ENCODE measurements at regions not wholly inside any gene's neighbourhood (a gene's known extent, or its start where the extent isn't known, plus 50 kb on each side); places are given as distances from the start of the nearest gene placed in this dataset.

DNA sequence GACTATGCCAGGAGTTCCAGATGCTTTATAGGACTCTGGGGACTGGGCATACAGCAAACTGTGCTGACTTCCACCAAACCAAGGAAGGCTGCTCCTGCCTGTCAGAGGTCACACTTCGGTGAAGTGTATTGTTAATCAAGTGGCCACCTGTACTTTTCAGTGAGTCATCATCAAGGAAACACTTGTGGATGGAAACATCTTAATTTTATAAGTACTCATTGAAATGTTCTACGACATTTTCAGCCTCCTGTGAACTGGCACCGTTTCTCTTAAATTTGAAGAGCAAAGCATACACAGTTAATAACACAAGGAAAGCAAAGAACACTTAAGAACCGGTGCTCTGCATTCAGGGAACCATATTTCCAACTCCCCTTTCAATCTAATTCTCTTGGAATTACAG is 801.7 kb upstream of the DPPA4 start:
- TF ChIP-seq, protein P1, sequence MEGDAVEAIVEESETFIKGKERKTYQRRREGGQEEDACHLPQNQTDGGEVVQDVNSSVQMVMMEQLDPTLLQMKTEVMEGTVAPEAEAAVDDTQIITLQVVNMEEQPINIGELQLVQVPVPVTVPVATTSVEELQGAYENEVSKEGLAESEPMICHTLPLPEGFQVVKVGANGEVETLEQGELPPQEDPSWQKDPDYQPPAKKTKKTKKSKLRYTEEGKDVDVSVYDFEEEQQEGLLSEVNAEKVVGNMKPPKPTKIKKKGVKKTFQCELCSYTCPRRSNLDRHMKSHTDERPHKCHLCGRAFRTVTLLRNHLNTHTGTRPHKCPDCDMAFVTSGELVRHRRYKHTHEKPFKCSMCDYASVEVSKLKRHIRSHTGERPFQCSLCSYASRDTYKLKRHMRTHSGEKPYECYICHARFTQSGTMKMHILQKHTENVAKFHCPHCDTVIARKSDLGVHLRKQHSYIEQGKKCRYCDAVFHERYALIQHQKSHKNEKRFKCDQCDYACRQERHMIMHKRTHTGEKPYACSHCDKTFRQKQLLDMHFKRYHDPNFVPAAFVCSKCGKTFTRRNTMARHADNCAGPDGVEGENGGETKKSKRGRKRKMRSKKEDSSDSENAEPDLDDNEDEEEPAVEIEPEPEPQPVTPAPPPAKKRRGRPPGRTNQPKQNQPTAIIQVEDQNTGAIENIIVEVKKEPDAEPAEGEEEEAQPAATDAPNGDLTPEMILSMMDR (IDR thresholded peaks at IDR 0.05): no peak
- TF ChIP-seq POLR2AphosphoS5 (IDR thresholded peaks at IDR 0.05) (peak in 1 of 2 donors; percentile 22), EP300 (IDR thresholded peaks at IDR 0.05) (peak in 1 of 4 donors; percentile 80)
